BE2C (cell line): ENCODE measurements at regions not wholly inside any gene's neighbourhood (a gene's known extent, or its start where the extent isn't known, plus 50 kb on each side); places are given as distances from the start of the nearest gene placed in this dataset.

Source experiments
- DNase-seq: peaks from one replicate; pipeline ENCODE4 v3.0.0-alpha.2; 2020
- H3K27me3 ChIP-seq: fragments of 250-450 bp; sonication (Bioruptor Pico); 2 replicates; pipeline ENCODE4 v1.5.1; 2020; ENCODE audit warnings: mild to moderate bottlenecking
- H3K36me3 ChIP-seq: fragments of 250-450 bp; sonication (Bioruptor Pico); 2 replicates; pipeline ENCODE4 v1.5.1; 2020; ENCODE audit warnings: mild to moderate bottlenecking
- H3K4me1 ChIP-seq: fragments of 250-450 bp; sonication (Bioruptor Pico); 2 replicates; pipeline ENCODE4 v1.5.1; 2020
- H3K4me3 ChIP-seq: 2 replicates; pipeline ENCODE4 v1.5.1; 2011; ENCODE audit warnings: low read depth, low read length
- H3K9me3 ChIP-seq: fragments of 250-450 bp; sonication (Bioruptor Pico); 2 replicates; pipeline ENCODE4 v1.5.1; 2020
- CTCF ChIP-seq: IDR thresholded peaks from 2 replicates; pipeline ENCODE4 v1.5.1; 2012; ENCODE audit warnings: mild to moderate bottlenecking, low read depth, low read length

DNA sequence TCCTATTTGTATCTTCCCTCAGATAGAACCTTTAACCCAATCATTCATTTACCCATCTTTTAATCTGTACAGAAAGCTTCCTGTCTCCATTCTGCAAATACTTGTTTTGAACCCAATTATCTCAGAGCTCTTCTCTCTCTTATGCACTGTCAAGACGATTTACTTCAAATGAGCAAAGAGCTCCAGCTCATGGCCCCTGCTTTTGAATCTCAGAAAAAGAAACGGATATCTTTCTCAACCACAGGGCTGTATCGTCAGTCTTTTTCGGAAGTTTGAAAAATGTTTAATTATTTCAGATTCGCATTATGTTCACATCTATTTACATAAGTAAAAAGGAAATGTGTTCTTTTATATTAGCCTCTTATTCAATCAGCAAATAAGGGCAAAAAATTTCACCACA, 322.7 kb upstream of the NBEA start:
- H3K36me3 ChIP-seq = no peaks in the 10 kb centered on the region
- H3K27me3 ChIP-seq = no peaks in the 10 kb centered on the region
- H3K4me3 ChIP-seq = no peak overlapping the region
- peaks cover 11% of the 10 kb centered on the region for H3K4me1 ChIP-seq
- no peak for TF ChIP-seq CTCF
- H3K9me3 ChIP-seq = no peaks in the 10 kb centered on the region
- DNase-seq = no peak

- TF ChIP-seq CTCF = no peak
- no peaks in the 10 kb centered on the region for H3K27me3 ChIP-seq
- H3K4me3 ChIP-seq = no peak overlapping the region
- DNase-seq = peak; percentile 27
- no peaks in the 10 kb centered on the region for H3K9me3 ChIP-seq
- H3K4me1 ChIP-seq = peaks cover 11% of the 10 kb centered on the region
- H3K36me3 ChIP-seq = no peaks in the 10 kb centered on the region
Measured at GRCh38 chr13:34620074-34620850, 321.8 kb upstream of the NBEA start.

DNA sequence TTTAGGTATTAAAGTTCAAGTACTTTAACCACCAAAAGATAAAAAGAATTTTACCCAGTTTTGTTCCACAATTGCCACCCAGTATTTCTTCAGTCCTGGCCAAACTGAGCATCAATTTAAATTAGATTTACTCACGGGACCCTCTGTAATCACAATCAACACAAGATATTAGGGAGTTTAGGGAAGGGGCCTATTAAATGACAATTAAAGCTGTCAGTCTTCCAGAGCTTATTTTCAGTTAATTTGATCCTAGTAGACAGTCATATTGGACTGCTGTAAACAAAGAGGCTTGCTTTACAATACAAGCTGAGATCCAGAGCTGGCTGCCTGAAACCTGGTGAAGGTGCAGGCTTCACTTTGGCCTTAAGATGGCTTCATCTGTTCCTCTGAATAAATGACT, 321.2 kb upstream of the NBEA start:
- Histone ChIP-seq H3K4me3 (no peak overlapping the region), H3K4me1 (peaks cover 11% of the 10 kb centered on the region), H3K36me3 (no peaks in the 10 kb centered on the region), H3K9me3 (no peaks in the 10 kb centered on the region), H3K27me3 (no peaks in the 10 kb centered on the region)
- TF ChIP-seq CTCF = no peak
- DNase-seq = no peak

- no peak for DNase-seq
- H3K36me3 ChIP-seq = no peaks in the 10 kb centered on the region
- H3K4me3 ChIP-seq = no peak overlapping the region
- H3K4me1 ChIP-seq = peaks cover 11% of the 10 kb centered on the region
- no peaks in the 10 kb centered on the region for H3K27me3 ChIP-seq
- no peak for TF ChIP-seq CTCF
- no peaks in the 10 kb centered on the region for H3K9me3 ChIP-seq
Measured at GRCh38 chr13:34623331-34623730, 318.7 kb upstream of the NBEA start.

DNA sequence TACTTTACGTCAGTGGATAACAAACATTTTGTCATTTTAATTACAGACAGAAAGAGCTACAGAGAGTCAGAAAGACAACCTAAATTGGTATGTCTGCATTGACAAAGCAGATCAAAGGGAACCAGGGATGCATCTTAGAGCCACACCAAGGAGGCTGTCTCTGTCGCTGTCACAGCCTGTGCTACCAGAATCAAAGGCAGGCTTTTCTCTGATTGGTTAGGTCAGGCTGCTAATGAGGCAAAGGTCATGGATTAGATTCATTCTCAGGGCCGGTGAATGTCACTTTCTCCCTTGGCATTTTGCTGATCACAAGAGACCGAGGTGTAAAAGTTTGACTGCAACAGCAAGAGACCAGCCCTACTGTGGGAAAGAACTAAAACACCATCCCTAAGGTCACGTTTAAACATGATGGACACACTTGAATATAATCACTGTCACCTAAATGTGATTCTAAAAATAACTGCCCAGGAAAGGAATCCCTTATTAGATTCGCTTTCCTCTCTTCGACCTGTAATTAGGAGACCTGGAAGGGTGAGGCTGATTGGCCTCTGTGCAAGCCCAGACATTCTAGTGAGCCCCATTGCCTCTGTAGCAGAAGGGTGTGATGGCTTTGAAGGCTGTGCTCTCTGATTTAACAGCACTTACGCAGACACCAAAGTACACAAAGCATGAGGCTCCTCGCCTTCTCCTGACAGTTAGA, 314.4 kb upstream of the NBEA start:
- DNase-seq = no peak
- no peaks in the 10 kb centered on the region for H3K36me3 ChIP-seq
- no peaks in the 10 kb centered on the region for H3K9me3 ChIP-seq
- H3K27me3 ChIP-seq = no peaks in the 10 kb centered on the region
- TF ChIP-seq CTCF = no peak
- H3K4me1 ChIP-seq = no peaks in the 10 kb centered on the region
- H3K4me3 ChIP-seq = no peak overlapping the region

DNA sequence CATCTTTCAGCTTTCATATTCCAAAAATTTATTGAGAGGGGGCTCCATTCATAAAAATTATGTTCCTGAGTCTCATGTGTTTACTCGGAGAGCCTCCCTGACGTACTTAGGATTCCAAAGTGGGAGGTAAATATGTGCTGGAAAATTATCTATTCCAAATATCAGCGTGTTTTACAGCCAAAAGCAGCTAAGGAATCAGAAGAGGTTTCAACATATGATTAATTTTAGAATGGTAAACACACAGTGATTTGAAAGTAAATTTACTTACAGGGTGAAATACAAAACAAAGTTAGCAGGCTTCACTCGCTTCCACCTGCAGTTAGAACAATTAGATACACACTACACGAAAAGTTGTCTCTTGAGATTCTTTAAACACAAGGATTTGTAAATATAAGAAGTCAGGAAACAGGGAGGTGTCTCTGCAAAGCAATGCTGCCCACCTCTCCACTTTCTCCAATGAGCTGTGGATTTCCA, 313.8 kb upstream of the NBEA start:
- no peak for TF ChIP-seq CTCF
- Histone ChIP-seq H3K4me1 (no peaks in the 10 kb centered on the region), H3K9me3 (no peaks in the 10 kb centered on the region), H3K4me3 (no peak overlapping the region), H3K36me3 (no peaks in the 10 kb centered on the region), H3K27me3 (no peaks in the 10 kb centered on the region)
- no peak for DNase-seq
